Activated CD8-positive, alpha-beta memory T cell treated with anti-CD3 and anti-CD28 coated beads for 36 hours (primary cell): ENCODE measurements at regions not wholly inside any gene's neighbourhood (a gene's known extent, or its start where the extent isn't known, plus 50 kb on each side); places are given as distances from the start of the nearest gene placed in this dataset.
"Not testable (repeated sequence)": the region's sequence is repeated elsewhere in the genome, so short reads cannot be mapped to it uniquely, and the experiment has no call there.

Experiments
- CTCF ChIA-PET: fragments of 350-600 bp; sonication (Branson Sonifier 250); formaldehyde crosslinking; loops from one replicate; lab custom pipeline; 2021; ENCODE audit warnings: antibody characterized with exemption; lab: Charles Lee
- POLR2A ChIA-PET: fragments of 350-600 bp; sonication (Branson Sonifier 250); formaldehyde crosslinking; loops from one replicate; lab custom pipeline; 2021; ENCODE audit warnings: antibody characterized with exemption; lab: Charles Lee

DNA sequence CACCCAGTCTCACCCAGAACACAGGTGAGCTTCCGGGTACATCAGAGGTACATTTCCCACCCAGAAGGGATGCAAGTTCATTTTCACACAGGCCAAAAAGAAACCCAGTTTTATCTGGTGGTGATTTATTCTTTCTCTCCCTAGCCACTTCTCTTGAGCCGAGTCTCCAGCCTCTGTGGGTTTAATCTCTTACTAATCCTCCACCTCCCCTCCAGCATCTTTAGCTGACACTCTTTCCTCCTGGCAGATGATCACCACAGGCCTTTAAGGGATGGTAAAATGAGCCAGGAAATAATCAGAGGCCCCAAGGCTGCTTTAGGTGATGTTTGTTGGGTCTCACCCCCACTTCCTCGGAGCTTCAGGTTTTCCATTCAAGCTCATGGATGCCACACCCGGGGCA lies 145.7 kb upstream of the DLX2 start:
- ChIA-PET CTCF (no interaction called here), POLR2A (no interaction called here)

DNA sequence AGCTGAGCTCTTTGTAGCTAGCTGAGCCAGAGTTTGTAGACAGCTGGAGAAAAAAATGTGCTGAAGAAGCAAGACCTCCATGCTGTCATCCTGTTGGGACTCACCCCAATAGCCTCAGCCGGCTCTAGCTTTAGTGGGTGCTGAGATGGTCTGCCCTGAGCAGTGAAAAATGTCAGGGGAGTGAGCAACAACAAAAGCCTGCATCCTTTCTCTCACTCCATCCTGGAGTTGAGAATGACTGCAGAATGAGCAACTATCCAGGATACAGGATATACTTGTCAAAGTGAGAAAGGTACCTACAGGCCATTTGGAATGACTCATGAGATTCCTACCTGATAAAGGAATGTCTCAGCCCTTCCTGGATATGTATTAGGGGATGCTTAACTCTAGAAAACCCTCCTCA lies 146.1 kb upstream of the DLX2 start:
- ChIA-PET POLR2A (no interaction called here), CTCF (no interaction called here)

- CTCF ChIA-PET = no interaction called here
- POLR2A ChIA-PET = no interaction called here
Measured at GRCh38 chr2:172249334-172249733, 146.6 kb upstream of the DLX2 start.

DNA sequence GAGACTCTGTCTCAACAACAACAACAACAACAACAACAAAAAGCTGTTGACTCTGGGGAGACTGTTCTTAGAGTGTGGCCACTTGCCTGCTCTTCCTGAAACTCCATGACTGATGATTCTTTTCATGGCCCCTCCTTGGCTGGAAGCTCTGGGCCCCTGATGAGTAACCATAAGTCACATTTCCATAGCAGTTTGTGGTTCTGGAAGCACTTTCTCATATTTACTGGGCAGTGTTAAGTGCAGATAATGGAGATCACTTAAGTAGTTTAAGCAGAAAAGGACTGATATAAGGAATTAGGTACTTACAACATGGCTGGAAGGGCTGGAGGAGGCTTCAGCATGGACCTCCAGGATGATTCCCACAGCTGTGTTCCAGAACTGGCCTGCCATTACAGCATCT lies 147.3 kb upstream of the DLX2 start:
- CTCF ChIA-PET = interaction anchor here (1.2 kb wide), 1 partner anchor 212 kb away, joined by 3 read pairs; no protein-coding TSS in a partner anchor

GRCh38 chr2:172251231-172251630 lies 148.5 kb upstream of the DLX2 start:
- ChIA-PET CTCF (interaction anchor here (1.5 kb wide), 1 partner anchor 214 kb away, joined by 3 read pairs; no protein-coding TSS in a partner anchor), POLR2A (no interaction called here)

More for the DNA sequence above, 147.3 kb upstream of the DLX2 start:
- POLR2A ChIA-PET = no interaction called here

GRCh38 chr2:172252154-172252553 lies 149.5 kb upstream of the DLX2 start:
- POLR2A ChIA-PET = no interaction called here

GRCh38 chr2:172253190-172254052 lies 150.7 kb upstream of the DLX2 start:
- ChIA-PET CTCF (interaction anchor here (0.7 to 3.0 kb wide), 2 partner anchors 208 to 212 kb away, joined by 3 to 9 read pairs; no protein-coding TSS in a partner anchor), POLR2A (no interaction called here)

More at GRCh38 chr2:172252154-172252553, 149.5 kb upstream of the DLX2 start:
- CTCF ChIA-PET = interaction anchor here (1.0 to 3.0 kb wide), 3 partner anchors 9 to 213 kb away, joined by 3 to 9 read pairs (median 3); no protein-coding TSS in a partner anchor

- POLR2A ChIA-PET = no interaction called here
- CTCF ChIA-PET = no interaction called here
Measured at GRCh38 chr2:172256886-172257285, 154.2 kb upstream of the DLX2 start.

GRCh38 chr2:172259827-172260226 lies 157.1 kb upstream of the DLX2 start:
- ChIA-PET CTCF (no interaction called here), POLR2A (no interaction called here)

DNA sequence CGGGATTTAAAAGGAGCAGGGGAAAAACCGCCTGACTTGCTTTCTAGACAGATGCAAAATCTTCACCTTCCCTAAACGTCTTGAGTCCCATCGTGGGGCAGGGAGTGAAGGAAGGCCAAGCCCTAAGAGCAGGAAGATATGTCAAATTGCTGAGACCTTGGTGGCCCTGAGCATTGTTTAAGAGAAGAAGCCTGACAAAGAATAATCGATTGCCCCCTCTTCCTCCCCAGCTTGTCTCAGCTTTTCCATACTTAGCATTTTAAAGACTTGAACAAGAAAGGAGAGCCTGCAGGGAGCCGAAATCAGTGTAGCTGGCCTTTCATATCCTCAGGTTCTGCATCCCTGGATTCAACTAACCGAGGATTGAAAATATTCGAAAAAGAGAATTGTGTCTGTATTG lies 157.6 kb upstream of the DLX2 start:
- CTCF ChIA-PET = no interaction called here
- POLR2A ChIA-PET = no interaction called here

GRCh38 chr2:172261292-172261691 lies 158.6 kb upstream of the DLX2 start:
- ChIA-PET POLR2A (no interaction called here), CTCF (no interaction called here)

DNA sequence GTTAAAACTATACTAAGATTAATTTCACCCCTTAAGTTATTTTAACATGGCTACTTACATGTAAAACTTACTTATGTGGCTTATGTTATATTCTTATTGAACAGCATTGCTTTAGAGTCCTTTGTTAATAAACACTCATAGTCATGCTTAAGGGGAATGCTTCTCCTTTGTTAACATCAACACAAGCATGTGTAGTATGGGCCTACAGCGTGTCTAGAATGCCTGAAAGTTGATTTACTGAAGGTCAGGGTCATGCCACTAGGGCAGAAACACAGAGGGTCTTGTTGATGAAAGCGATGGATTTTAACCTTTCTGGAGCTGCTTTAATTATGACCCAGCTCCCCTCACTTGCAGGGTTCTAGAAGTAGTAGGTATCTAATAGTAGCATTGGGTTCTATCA lies 159.8 kb upstream of the DLX2 start:
- ChIA-PET POLR2A (no interaction called here), CTCF (no interaction called here)

- CTCF ChIA-PET, POLR2A ChIA-PET: not testable (repeated sequence)
Measured at GRCh38 chr2:172264820-172265219, 162.1 kb upstream of the DLX2 start.

- POLR2A ChIA-PET, CTCF ChIA-PET: not testable (repeated sequence)
Measured at GRCh38 chr2:172269507-172270244, 157.7 kb upstream of the ITGA6 start.

- POLR2A ChIA-PET = no interaction called here
- CTCF ChIA-PET = no interaction called here
Measured at GRCh38 chr2:172270278-172271079, 156.9 kb upstream of the ITGA6 start.

- ChIA-PET POLR2A (no interaction called here), CTCF (no interaction called here)
Measured at GRCh38 chr2:172273910-172274571, 153.3 kb upstream of the ITGA6 start.

DNA sequence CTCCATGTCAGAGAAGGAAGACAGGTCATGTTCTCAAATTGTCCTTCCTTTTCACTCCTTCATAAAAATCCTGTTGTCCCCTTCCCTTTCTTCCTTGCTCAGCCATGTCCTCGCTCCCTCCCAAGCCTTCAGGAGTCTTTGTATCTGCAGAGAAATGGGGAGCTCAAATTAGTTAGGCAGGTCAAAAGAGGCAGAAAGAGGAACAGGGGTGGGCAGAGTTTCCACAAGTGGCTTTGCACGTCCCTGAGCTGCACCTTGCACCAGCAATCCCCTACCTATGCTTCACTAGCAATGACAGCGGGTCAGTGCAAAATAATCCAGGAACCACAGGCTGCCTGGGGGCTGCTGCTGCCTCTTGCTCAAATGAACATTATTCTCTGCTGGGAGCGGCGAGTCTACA lies 152.1 kb upstream of the ITGA6 start:
- CTCF ChIA-PET = no interaction called here

DNA sequence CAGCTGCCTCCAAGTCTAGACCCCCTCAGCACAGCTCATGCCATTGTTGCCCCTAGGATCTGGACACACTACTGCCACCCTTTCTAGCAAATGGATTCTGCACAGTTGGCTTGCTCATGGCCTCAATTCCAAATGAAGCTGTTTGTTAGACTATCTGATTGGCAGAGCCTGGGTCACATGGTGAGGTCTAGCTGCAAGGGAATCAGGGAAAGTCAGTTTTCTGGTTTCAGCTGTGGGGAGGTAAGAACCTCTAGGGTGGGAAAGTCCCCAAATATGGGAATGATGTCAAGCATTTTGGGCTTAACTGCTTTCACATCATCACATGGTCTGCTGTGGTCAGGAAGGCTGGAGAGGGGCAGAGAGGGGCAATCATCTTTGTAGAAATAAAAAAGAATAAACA lies 150.4 kb upstream of the ITGA6 start:
- POLR2A ChIA-PET = no interaction called here
- CTCF ChIA-PET = no interaction called here

More for the DNA sequence above, 152.1 kb upstream of the ITGA6 start:
- POLR2A ChIA-PET = no interaction called here

DNA sequence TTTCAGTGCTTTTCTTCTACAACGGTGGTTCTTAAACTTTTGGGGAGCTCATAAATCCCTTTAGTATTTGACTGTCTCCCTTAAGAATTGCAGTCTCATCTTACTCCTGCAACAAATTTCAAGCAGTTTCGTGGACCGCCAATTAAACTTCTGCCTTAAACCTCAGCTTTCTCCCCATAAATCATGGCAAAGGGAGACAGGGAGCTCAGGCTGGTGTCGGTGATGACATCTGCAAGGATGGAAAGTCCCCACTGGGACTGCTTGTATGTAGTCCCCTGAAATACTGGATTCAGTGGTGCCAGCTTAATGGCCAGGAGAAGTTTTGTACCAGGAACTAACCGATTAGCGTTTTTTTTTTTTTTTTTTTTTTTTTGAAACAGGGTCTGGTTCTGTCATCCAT lies 148.7 kb upstream of the ITGA6 start:
- CTCF ChIA-PET = interaction anchor here (0.7 kb wide), 2 partner anchors 118 to 497 kb away, joined by 3 read pairs; no protein-coding TSS in a partner anchor
- POLR2A ChIA-PET = no interaction called here
